Smooth muscle cell (in vitro differentiated cells): ENCODE measurements at regions not wholly inside any gene's neighbourhood (a gene's known extent, or its start where the extent isn't known, plus 50 kb on each side); places are given as distances from the start of the nearest gene placed in this dataset.

ENCODE experiments used
- DNase-seq: peaks from one replicate; lab custom pipeline; 2025; ENCODE audit not compliant: unreplicated experiment; lab: John Stamatoyannopoulos, UW
- H2AFZ ChIP-seq: fragments of 200-600 bp; sonication (generic); 2 replicates; pipeline ENCODE4 v1.6.0; 2016; ENCODE audit warnings: antibody characterized with exemption, low read depth, mild to moderate bottlenecking
- H3F3A ChIP-seq: fragments of 200-600 bp; sonication (generic); 2 replicates; pipeline ENCODE4 v1.6.0; 2017; ENCODE audit warnings: antibody characterized with exemption, low read depth
- H3K27ac ChIP-seq: fragments of 200-600 bp; sonication (generic); 2 replicates; pipeline ENCODE4 v1.5.1; 2016; ENCODE audit warnings: low read depth, mild to moderate bottlenecking
- H3K27me3 ChIP-seq: fragments of 200-600 bp; sonication (generic); 2 replicates; pipeline ENCODE4 v1.6.1; 2016; ENCODE audit warnings: low read depth, mild to moderate bottlenecking
- H3K36me3 ChIP-seq: fragments of 200-600 bp; sonication (generic); 2 replicates; pipeline ENCODE4 v1.5.1; 2016; ENCODE audit warnings: low read depth
- H3K4me1 ChIP-seq: fragments of 200-600 bp; sonication (generic); 2 replicates; pipeline ENCODE4 v1.5.1; 2016; ENCODE audit warnings: low read depth
- H3K4me2 ChIP-seq: fragments of 200-600 bp; sonication (generic); 2 replicates; pipeline ENCODE4 v1.6.0; 2016; ENCODE audit warnings: mild to moderate bottlenecking
- H3K4me3 ChIP-seq: fragments of 200-600 bp; sonication (generic); 2 replicates; pipeline ENCODE4 v1.5.1; 2016; ENCODE audit warnings: mild to moderate bottlenecking
- H3K79me2 ChIP-seq: fragments of 200-600 bp; sonication (generic); 2 replicates; pipeline ENCODE4 v1.6.0; 2016; ENCODE audit warnings: low read depth, mild to moderate bottlenecking
- H3K9ac ChIP-seq: fragments of 200-600 bp; sonication (generic); 2 replicates; pipeline ENCODE4 v1.6.0; 2016; ENCODE audit warnings: low read depth
- H3K9me3 ChIP-seq: fragments of 200-600 bp; sonication (generic); replicated peaks from 2 replicates; pipeline ENCODE4 v1.5.1; 2016; ENCODE audit warnings: low read depth
- H4K20me1 ChIP-seq: fragments of 200-600 bp; sonication (generic); 2 replicates; pipeline ENCODE4 v1.6.0; 2016; ENCODE audit warnings: low read depth
- WGBS: methylation state at CpG from one replicate; pipeline ENCODE4 v1.1.7; 2016; ENCODE audit warnings: low lambda C conversion rate; 5-methylcytosine and 5-hydroxymethylcytosine counted together
- TF ChIP-seq, protein P1 (sequence below): fragments of 200-600 bp; sonication (generic); IDR thresholded peaks from 2 replicates; pipeline ENCODE4 v1.5.1; 2017; ENCODE audit warnings: borderline replicate concordance, mild to moderate bottlenecking, antibody characterized with exemption; ENCODE audit not compliant: insufficient read depth, poor library complexity, severe bottlenecking

DNA sequence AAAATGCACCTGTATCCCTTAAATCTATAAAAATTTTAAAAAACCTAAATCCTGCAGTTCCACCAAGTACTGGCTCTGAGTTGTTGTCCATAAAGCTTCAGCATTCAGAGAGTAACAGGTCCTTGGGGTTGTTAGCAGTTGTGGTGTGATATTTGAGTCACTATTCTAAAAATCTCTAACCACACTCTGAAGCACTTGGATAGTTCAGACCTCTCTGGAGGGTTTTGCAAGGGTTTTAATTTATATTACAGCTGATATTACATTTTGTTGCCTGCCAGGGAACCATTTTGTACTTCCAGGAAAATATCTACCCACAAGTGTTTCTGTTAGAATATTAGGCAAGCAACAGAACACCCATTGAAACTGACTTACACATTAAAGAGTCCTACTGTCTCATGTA, 255.6 kb downstream of the TBL1XR1 start:
- Histone ChIP-seq H3K4me1 (no peaks in the 10 kb centered on the region), H3K27me3 (no peaks in the 10 kb centered on the region), H3K27ac (no peak overlapping the region), H3F3A (no peaks in the 10 kb centered on the region), H3K36me3 (no peaks in the 10 kb centered on the region), H3K4me2 (no peak overlapping the region), H3K9me3 (no peaks in the 10 kb centered on the region), H3K79me2 (no peaks in the 10 kb centered on the region), H3K9ac (no peak overlapping the region), H4K20me1 (no peaks in the 10 kb centered on the region), H2AFZ (peak overlapping the region; percentile 18), H3K4me3 (no peak overlapping the region)
- no peak for DNase-seq
- TF ChIP-seq, protein P1, sequence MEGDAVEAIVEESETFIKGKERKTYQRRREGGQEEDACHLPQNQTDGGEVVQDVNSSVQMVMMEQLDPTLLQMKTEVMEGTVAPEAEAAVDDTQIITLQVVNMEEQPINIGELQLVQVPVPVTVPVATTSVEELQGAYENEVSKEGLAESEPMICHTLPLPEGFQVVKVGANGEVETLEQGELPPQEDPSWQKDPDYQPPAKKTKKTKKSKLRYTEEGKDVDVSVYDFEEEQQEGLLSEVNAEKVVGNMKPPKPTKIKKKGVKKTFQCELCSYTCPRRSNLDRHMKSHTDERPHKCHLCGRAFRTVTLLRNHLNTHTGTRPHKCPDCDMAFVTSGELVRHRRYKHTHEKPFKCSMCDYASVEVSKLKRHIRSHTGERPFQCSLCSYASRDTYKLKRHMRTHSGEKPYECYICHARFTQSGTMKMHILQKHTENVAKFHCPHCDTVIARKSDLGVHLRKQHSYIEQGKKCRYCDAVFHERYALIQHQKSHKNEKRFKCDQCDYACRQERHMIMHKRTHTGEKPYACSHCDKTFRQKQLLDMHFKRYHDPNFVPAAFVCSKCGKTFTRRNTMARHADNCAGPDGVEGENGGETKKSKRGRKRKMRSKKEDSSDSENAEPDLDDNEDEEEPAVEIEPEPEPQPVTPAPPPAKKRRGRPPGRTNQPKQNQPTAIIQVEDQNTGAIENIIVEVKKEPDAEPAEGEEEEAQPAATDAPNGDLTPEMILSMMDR: no peak

DNA sequence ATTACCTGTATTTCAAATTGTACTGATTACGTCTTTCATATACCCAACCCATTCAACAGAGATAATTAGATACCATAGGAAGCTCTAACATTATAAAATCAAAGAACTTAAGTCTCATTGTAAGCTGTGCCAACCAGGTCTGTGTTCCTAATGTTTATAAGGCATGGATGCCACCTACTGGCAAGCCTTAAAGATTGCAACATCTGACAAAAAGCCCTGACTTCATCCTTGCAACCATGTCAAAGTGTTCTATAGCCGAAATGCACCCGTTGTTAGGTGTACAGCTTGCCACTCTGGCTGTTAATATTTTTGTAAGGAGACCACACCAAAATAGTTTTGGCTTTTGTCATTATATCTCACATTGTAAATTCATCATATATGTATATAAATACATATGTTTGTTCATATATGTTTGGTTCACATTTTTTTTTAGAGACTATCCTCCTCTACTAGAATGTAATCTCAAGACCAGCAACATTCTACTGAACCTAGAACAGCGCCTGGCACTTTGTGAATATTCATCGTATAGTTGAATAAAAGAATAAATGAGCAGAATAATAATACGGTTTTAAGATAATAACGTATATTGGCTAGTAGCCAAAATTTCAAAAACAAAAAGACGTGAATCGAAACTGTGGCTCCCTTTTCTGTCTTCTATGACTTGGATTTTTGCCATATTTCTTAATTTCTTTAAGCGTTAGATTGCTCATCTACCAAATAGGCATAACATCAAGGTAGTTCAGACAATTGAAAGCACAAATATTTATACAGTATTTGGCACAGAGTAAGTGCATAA, 258.1 kb downstream of the TBL1XR1 start:
- no peak overlapping the region for H3K9ac ChIP-seq
- H3K4me2 ChIP-seq: no peak overlapping the region
- no peaks in the 10 kb centered on the region for H3K79me2 ChIP-seq
- H3K36me3 ChIP-seq: no peaks in the 10 kb centered on the region
- H3K27me3 ChIP-seq: no peaks in the 10 kb centered on the region
- no peak overlapping the region for H3K27ac ChIP-seq
- H2AFZ ChIP-seq: peak overlapping the region; percentile 11
- 67% methylated on average over 10 of the region's 10 CpGs for WGBS
- H3F3A ChIP-seq: no peaks in the 10 kb centered on the region
- H3K9me3 ChIP-seq: no peaks in the 10 kb centered on the region
- TF ChIP-seq, protein P1: peak; percentile 79
- no peak overlapping the region for H3K4me3 ChIP-seq
- no peaks in the 10 kb centered on the region for H4K20me1 ChIP-seq
- DNase-seq: no peak
- H3K4me1 ChIP-seq: no peaks in the 10 kb centered on the region

DNA sequence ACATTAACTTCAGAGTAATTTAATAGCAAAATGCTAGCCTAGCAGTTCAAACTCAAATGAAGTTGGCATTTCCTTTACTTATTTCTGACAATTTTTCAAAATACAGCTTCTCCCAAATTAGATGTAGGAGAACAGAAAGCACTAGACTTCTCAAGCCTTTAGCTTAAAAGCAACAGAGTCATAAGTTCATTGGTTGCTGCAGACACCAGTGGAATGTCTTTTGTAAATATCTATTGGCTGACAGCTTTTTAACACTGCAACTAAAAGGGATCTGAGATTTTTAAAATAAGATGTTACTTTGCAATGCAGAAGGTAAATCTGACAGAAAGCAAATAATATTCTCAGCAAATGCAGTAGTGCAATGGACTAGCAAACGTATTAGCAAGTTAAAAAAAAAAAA, 259.3 kb downstream of the TBL1XR1 start:
- WGBS: 96% methylated on average over 1 of the region's 1 CpG
- no peak for DNase-seq
- TF ChIP-seq, protein P1: no peak

DNA sequence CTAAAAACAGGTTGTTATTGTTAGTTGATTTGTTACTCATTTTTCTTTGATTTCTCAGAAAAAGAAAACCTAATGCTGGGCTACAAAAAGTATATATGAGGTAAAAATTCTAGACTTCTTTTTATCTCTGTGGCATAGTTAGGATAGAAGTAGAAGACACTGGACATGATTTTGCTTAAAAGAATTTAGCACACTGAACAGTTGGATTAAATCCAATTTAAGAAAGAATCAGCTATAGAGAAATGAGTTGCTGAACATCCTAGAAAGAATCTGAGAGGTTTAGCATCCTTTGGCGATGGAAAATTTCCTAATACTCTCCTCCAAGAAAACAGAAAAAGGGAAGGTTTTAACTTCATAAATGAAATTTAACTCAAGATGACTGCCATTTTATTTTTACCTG, 259.7 kb downstream of the TBL1XR1 start:
- TF ChIP-seq, protein P1: no peak
- H3K36me3 ChIP-seq: no peaks in the 10 kb centered on the region
- no peaks in the 10 kb centered on the region for H3K79me2 ChIP-seq
- no peak overlapping the region for H3K9ac ChIP-seq
- no peaks in the 10 kb centered on the region for H3K9me3 ChIP-seq
- no peak overlapping the region for H3K27ac ChIP-seq
- H2AFZ ChIP-seq: no peak overlapping the region
- H3K4me1 ChIP-seq: no peaks in the 10 kb centered on the region
- no peaks in the 10 kb centered on the region for H3K27me3 ChIP-seq
- H3K4me2 ChIP-seq: no peak overlapping the region
- WGBS: 88% methylated on average over 1 of the region's 1 CpG
- no peaks in the 10 kb centered on the region for H3F3A ChIP-seq
- no peaks in the 10 kb centered on the region for H4K20me1 ChIP-seq
- H3K4me3 ChIP-seq: no peak overlapping the region
- no peak for DNase-seq

More for the DNA sequence above, 259.3 kb downstream of the TBL1XR1 start:
- Histone ChIP-seq H3K4me3 (no peak overlapping the region), H3K9me3 (no peaks in the 10 kb centered on the region), H3K79me2 (no peaks in the 10 kb centered on the region), H3K27ac (no peak overlapping the region), H3K27me3 (no peaks in the 10 kb centered on the region), H3K4me2 (no peak overlapping the region), H4K20me1 (no peaks in the 10 kb centered on the region), H3F3A (no peaks in the 10 kb centered on the region), H3K9ac (no peak overlapping the region), H3K36me3 (no peaks in the 10 kb centered on the region), H2AFZ (no peak overlapping the region), H3K4me1 (no peaks in the 10 kb centered on the region)
